ENCODE measurements at regions not wholly inside any gene's neighbourhood (a gene's known extent, or its start where the extent isn't known, plus 50 kb on each side); places are given as distances from the start of the nearest gene placed in this dataset.
A peak's percentile ranks its signal among the peaks of the same experiment; 100 is the strongest.

DNA sequence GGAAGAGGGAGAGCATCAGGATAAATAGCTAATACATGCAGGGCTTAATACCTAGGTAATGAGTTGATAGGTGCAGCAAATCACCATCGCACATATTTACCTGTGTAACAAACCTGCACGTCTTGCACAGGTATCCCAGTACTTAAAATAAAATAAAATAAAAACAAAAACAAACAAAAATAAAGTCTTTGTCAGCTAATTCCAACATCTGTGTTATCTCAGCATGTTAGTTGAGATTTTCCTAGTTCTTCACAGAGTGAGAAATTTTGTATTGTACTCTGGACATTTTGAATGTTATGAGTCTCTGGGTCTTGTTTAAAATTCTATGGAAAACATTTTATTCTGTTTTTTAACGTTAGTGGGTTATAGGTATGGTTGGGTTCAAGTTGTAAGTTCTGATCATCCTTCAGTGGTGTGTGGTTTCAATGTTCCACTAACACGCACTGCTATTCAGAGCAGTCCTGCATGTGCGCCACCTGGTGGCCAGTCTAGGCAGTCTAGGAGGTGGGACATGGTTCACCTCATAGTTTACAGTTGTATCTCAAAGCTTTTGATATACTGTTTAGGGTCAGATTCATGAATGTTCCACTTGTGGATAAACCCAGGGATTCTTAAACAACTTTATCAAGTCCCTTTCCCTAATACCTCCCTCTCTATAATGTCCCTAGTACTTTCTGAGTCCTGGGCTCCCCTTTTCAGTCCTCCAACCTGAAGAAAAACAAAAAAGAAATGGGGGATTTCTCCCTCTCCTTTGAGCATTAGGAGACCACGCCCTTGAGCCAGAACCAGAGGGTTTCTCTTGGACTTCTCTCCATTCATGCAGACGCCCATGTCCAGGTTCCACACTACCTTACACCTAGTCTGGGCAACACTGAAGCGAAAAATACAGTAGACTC is 213.4 kb upstream of the GATA6 start:
- POLR2A ChIA-PET, result no interaction called here
- H3K9me3 Mint-ChIP-seq, result no peaks in the 10 kb centered on the region
- DNase-seq (ENCODE audit: low spot score), result peak; percentile 87
- peak; percentile 90 for TF ChIP-seq CTCF (IDR thresholded peaks at IDR 0.05)
- TF ChIP-seq, protein P1, sequence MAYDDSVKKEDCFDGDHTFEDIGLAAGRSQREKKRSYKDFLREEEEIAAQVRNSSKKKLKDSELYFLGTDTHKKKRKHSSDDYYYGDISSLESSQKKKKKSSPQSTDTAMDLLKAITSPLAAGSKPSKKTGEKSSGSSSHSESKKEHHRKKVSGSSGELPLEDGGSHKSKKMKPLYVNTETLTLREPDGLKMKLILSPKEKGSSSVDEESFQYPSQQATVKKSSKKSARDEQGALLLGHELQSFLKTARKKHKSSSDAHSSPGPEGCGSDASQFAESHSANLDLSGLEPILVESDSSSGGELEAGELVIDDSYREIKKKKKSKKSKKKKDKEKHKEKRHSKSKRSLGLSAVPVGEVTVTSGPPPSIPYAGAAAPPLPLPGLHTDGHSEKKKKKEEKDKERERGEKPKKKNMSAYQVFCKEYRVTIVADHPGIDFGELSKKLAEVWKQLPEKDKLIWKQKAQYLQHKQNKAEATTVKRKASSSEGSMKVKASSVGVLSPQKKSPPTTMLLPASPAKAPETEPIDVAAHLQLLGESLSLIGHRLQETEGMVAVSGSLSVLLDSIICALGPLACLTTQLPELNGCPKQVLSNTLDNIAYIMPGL (CRISPR knock-in tag; IDR thresholded peaks at IDR 0.05), result no peak
- CTCF ChIA-PET, result interaction anchor here (0.6 to 1.7 kb wide), 11 partner anchors 9 to 44 kb away, joined by 3 to 12 read pairs (median 5); no protein-coding TSS in a partner anchor
- no peak overlapping the region for H3K27ac Mint-ChIP-seq
- no peak overlapping the region for H3K4me3 Mint-ChIP-seq
- ATAC-seq, result peak; percentile 95
- H3K4me1 Mint-ChIP-seq, result no peaks in the 10 kb centered on the region
- no peaks in the 10 kb centered on the region for H3K36me3 Mint-ChIP-seq
- peaks cover 10% of the 10 kb centered on the region for H3K27me3 Mint-ChIP-seq (ENCODE audit: low read depth)

DNA sequence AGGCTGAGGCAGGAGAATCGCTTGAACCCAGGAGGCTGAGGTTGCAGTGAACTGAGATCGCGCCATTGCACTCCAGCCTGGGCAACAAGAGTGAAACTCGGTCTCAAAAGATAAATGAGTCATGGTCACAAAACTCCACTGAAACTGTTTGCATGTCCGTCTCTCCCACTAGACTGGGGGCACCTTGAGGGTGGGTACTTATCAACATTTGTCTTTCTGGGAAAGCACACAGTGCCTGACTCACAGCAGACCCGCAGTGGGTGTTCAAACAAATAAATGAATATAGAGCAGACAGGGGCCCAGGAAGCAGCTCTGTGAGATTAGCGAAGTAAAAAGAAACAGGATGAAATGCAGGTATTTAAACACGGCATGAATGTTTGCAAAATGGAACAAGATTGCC is 211.1 kb upstream of the GATA6 start:
- no peaks in the 10 kb centered on the region for H3K36me3 Mint-ChIP-seq
- no peak overlapping the region for H3K27ac Mint-ChIP-seq
- ATAC-seq (no peak), DNase-seq (ENCODE audit: low spot score) (no peak)
- H3K4me3 Mint-ChIP-seq, result no peak overlapping the region
- CTCF ChIA-PET, result interaction anchor here (0.7 to 1.2 kb wide), 2 partner anchors 39 to 46 kb away, joined by 3 to 6 read pairs; no protein-coding TSS in a partner anchor
- H3K27me3 Mint-ChIP-seq (ENCODE audit: low read depth), result peaks cover 10% of the 10 kb centered on the region
- H3K4me1 Mint-ChIP-seq, result no peaks in the 10 kb centered on the region
- H3K9me3 Mint-ChIP-seq, result no peaks in the 10 kb centered on the region
- POLR2A ChIA-PET, result no interaction called here
- TF ChIP-seq KAT7 (CRISPR knock-in tag; IDR thresholded peaks at IDR 0.05; ENCODE audit: borderline replicate concordance), result no peak
- no peak for TF ChIP-seq ZBTB21 (CRISPR knock-in tag; IDR thresholded peaks at IDR 0.05; ENCODE audit: borderline replicate concordance)
- TF ChIP-seq, protein P2, sequence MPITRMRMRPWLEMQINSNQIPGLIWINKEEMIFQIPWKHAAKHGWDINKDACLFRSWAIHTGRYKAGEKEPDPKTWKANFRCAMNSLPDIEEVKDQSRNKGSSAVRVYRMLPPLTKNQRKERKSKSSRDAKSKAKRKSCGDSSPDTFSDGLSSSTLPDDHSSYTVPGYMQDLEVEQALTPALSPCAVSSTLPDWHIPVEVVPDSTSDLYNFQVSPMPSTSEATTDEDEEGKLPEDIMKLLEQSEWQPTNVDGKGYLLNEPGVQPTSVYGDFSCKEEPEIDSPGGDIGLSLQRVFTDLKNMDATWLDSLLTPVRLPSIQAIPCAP (CRISPR knock-in tag; IDR thresholded peaks at IDR 0.05), result no peak
- TF ChIP-seq TP53 (CRISPR knock-in tag; IDR thresholded peaks at IDR 0.05), result no peak
- TF ChIP-seq, protein P3, sequence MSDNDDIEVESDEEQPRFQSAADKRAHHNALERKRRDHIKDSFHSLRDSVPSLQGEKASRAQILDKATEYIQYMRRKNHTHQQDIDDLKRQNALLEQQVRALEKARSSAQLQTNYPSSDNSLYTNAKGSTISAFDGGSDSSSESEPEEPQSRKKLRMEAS (CRISPR knock-in tag; IDR thresholded peaks at IDR 0.05), result no peak
- no peak for TF ChIP-seq SMAD4 (CRISPR knock-in tag; IDR thresholded peaks at IDR 0.05)
- no peak for TF ChIP-seq ELF4 (CRISPR knock-in tag; IDR thresholded peaks at IDR 0.05; ENCODE audit: low read depth)
- TF ChIP-seq TEAD4 (CRISPR knock-in tag; IDR thresholded peaks at IDR 0.05), result no peak
- no peak for TF ChIP-seq ZNF317 (CRISPR knock-in tag; IDR thresholded peaks at IDR 0.05; ENCODE audit: borderline replicate concordance, low read depth)
- TF ChIP-seq MLX (CRISPR knock-in tag; IDR thresholded peaks at IDR 0.05), result no peak
- TF ChIP-seq CREB1 (CRISPR knock-in tag; IDR thresholded peaks at IDR 0.05), result no peak
- TF ChIP-seq ETV6 (CRISPR knock-in tag; IDR thresholded peaks at IDR 0.05), result no peak
- TF ChIP-seq IRF2 (CRISPR knock-in tag; IDR thresholded peaks at IDR 0.05; ENCODE audit: borderline replicate concordance, low read depth), result no peak
- no peak for TF ChIP-seq NFYB (CRISPR knock-in tag; conservative IDR thresholded peaks at IDR 0.05; ENCODE audit: low read depth)
- TF ChIP-seq, protein P4, sequence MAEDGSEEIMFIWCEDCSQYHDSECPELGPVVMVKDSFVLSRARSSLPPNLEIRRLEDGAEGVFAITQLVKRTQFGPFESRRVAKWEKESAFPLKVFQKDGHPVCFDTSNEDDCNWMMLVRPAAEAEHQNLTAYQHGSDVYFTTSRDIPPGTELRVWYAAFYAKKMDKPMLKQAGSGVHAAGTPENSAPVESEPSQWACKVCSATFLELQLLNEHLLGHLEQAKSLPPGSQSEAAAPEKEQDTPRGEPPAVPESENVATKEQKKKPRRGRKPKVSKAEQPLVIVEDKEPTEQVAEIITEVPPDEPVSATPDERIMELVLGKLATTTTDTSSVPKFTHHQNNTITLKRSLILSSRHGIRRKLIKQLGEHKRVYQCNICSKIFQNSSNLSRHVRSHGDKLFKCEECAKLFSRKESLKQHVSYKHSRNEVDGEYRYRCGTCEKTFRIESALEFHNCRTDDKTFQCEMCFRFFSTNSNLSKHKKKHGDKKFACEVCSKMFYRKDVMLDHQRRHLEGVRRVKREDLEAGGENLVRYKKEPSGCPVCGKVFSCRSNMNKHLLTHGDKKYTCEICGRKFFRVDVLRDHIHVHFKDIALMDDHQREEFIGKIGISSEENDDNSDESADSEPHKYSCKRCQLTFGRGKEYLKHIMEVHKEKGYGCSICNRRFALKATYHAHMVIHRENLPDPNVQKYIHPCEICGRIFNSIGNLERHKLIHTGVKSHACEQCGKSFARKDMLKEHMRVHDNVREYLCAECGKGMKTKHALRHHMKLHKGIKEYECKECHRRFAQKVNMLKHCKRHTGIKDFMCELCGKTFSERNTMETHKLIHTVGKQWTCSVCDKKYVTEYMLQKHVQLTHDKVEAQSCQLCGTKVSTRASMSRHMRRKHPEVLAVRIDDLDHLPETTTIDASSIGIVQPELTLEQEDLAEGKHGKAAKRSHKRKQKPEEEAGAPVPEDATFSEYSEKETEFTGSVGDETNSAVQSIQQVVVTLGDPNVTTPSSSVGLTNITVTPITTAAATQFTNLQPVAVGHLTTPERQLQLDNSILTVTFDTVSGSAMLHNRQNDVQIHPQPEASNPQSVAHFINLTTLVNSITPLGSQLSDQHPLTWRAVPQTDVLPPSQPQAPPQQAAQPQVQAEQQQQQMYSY (CRISPR knock-in tag; IDR thresholded peaks at IDR 0.05), result no peak
- TF ChIP-seq MXD4 (CRISPR knock-in tag; IDR thresholded peaks at IDR 0.05; ENCODE audit: borderline replicate concordance), result no peak
- TF ChIP-seq FOXP4 (CRISPR knock-in tag; IDR thresholded peaks at IDR 0.05), result no peak
